IMR-90 (cell line): ENCODE measurements at regions not wholly inside any gene's neighbourhood (a gene's known extent, or its start where the extent isn't known, plus 50 kb on each side); places are given as distances from the start of the nearest gene placed in this dataset.
"Not testable (repeated sequence)": the region's sequence is repeated elsewhere in the genome, so short reads cannot be mapped to it uniquely, and the experiment has no call there.

Experiments
- ATAC-seq: fragments of 200-7000 bp; cut with Tn5 transposase; 2 replicates; pipeline ENCODE4 v1.9.1; 2020; ENCODE audit warnings: low read depth, mild to moderate bottlenecking, moderate library complexity
- BruUV-seq: library from RNA; stranded (reverse); fragments of 400-500 nt; replicated peaks from 2 replicates; lab custom pipeline; 2021; lab: Mats Ljungman, UMichigan
- CTCF ChIA-PET: fragments of 300-600 bp; formaldehyde crosslinking; extraction: SDS; loops from one replicate; lab custom pipeline; 2021; ENCODE audit warnings: antibody characterized with exemption; lab: Yijun Ruan, JAX
- POLR2A ChIA-PET: fragments of 300-600 bp; sonication (Branson Sonifier 250); formaldehyde crosslinking; loops from one replicate; lab custom pipeline; 2022; ENCODE audit warnings: antibody characterized with exemption; ENCODE audit not compliant: unreplicated experiment; lab: Charles Lee
- DNase-seq: peaks from one replicate; pipeline ENCODE4 v3.0.0; 2013
- H2AFZ ChIP-seq: replicated peaks from 2 replicates; pipeline ENCODE3; 2013; ENCODE audit warnings: low read length, mild to moderate bottlenecking; ENCODE audit not compliant: poor library complexity
- H2AK5ac ChIP-seq: 2 replicates; pipeline ENCODE4 v1.6.1; 2013; ENCODE audit warnings: low read depth, low read length, inconsistent platforms
- H2AK9ac ChIP-seq: replicated peaks from 2 replicates; pipeline ENCODE3; 2013; ENCODE audit warnings: mild to moderate bottlenecking, low read depth, low read length, moderate library complexity; ENCODE audit not compliant: poor library complexity
- H2BK120ac ChIP-seq: 2 replicates; pipeline ENCODE4 v1.6.1; 2013; ENCODE audit warnings: low read depth, low read length, inconsistent platforms
- H2BK15ac ChIP-seq: 3 replicates; pipeline ENCODE4 v1.6.1; 2013; ENCODE audit warnings: low read depth, low read length, inconsistent platforms
- H2BK20ac ChIP-seq: 2 replicates; pipeline ENCODE4 v1.6.1; 2013; ENCODE audit warnings: low read depth, mild to moderate bottlenecking, inconsistent platforms, low read length, moderate library complexity
- H2BK5ac ChIP-seq: 2 replicates; pipeline ENCODE4 v1.6.1; 2013; ENCODE audit warnings: mild to moderate bottlenecking, low read depth, low read length, inconsistent platforms; ENCODE audit not compliant: poor library complexity, severe bottlenecking
- H3K14ac ChIP-seq: replicated peaks from 2 replicates; pipeline ENCODE4 v1.6.1; 2013; ENCODE audit warnings: low read depth, low read length, inconsistent platforms
- H3K18ac ChIP-seq: 2 replicates; pipeline ENCODE4 v1.6.1; 2013; ENCODE audit warnings: low read depth, low read length, control low read depth
- H3K23ac ChIP-seq: 2 replicates; pipeline ENCODE4 v1.6.1; 2013; ENCODE audit warnings: low read depth, low read length, inconsistent platforms
- H3K27ac ChIP-seq: 2 replicates; pipeline ENCODE4 v1.5.1; 2013; ENCODE audit warnings: mild to moderate bottlenecking, control low read depth, low read length; ENCODE audit not compliant: insufficient read depth
- H3K27me3 ChIP-seq: 2 replicates; pipeline ENCODE4 v1.6.1; 2013; ENCODE audit warnings: low read length; ENCODE audit not compliant: control insufficient read depth, insufficient read depth
- H3K36me3 ChIP-seq: 2 replicates; pipeline ENCODE4 v1.6.1; 2013; ENCODE audit warnings: low read length, mixed read lengths; ENCODE audit not compliant: control insufficient read depth, insufficient read depth
- H3K4ac ChIP-seq: 2 replicates; pipeline ENCODE4 v1.6.1; 2013; ENCODE audit warnings: low read depth, low read length, inconsistent platforms
- H3K4me1 ChIP-seq: 2 replicates; pipeline ENCODE4 v1.6.1; 2013; ENCODE audit warnings: low read length, mixed read lengths; ENCODE audit not compliant: control insufficient read depth, insufficient read depth
- H3K4me2 ChIP-seq: 2 replicates; pipeline ENCODE4 v1.6.1; 2013; ENCODE audit warnings: low read depth, mild to moderate bottlenecking, control low read depth, low read length, moderate library complexity
- H3K4me3 ChIP-seq: 2 replicates; pipeline ENCODE4 v1.5.1; 2013; ENCODE audit warnings: low read depth, mild to moderate bottlenecking, control low read depth, low read length, moderate library complexity; ENCODE audit not compliant: insufficient read depth
- H3K56ac ChIP-seq: 2 replicates; pipeline ENCODE4 v1.6.1; 2013; ENCODE audit warnings: low read length, inconsistent platforms; ENCODE audit not compliant: insufficient read depth; ENCODE audit errors: extremely low read depth
- H3K79me1 ChIP-seq, 2 experiments: 2 replicates each; pipeline ENCODE4 v1.6.1; 2013; ENCODE audit warnings: low read length in 2 of 2, inconsistent platforms in 1 of 2, low read depth in 1 of 2
- H3K9ac ChIP-seq: 2 replicates; pipeline ENCODE4 v1.6.1; 2013; ENCODE audit warnings: low read depth, low read length, control low read depth
- H3K9me1 ChIP-seq: 2 replicates; pipeline ENCODE4 v1.6.1; 2013; ENCODE audit warnings: low read length, inconsistent platforms; ENCODE audit not compliant: insufficient read depth
- H3K9me3 ChIP-seq: 2 replicates; pipeline ENCODE4 v1.6.1; 2013; ENCODE audit warnings: low read length; ENCODE audit not compliant: control insufficient read depth, insufficient read depth
- H4K20me1 ChIP-seq: 2 replicates; pipeline ENCODE4 v1.6.1; 2013; ENCODE audit warnings: low read length, inconsistent platforms; ENCODE audit not compliant: insufficient read depth
- H4K5ac ChIP-seq: 2 replicates; pipeline ENCODE4 v1.6.1; 2013; ENCODE audit warnings: mild to moderate bottlenecking, low read depth, low read length, control low read depth
- H4K8ac ChIP-seq, 2 experiments: 2 replicates each; pipeline ENCODE4 v1.6.1; 2013; ENCODE audit warnings: low read depth in 2 of 2, low read length in 2 of 2, control low read depth in 1 of 2, inconsistent platforms in 1 of 2
- H4K91ac ChIP-seq: 2 replicates; pipeline ENCODE4 v1.6.1; 2013; ENCODE audit warnings: low read depth, low read length, inconsistent platforms; ENCODE audit not compliant: insufficient read depth
- BHLHE40 ChIP-seq: fragments of 150-350 bp; IDR thresholded peaks from 2 replicates; pipeline ENCODE4 v1.6.1; 2016; ENCODE audit warnings: mild to moderate bottlenecking, low read depth, low read length
- MAFK ChIP-seq: IDR thresholded peaks from 2 replicates; pipeline ENCODE4 v1.6.1; 2012; ENCODE audit warnings: low read depth, low read length, improper control_type of control experiment
- POLR2A ChIP-seq: IDR thresholded peaks from 2 replicates; pipeline ENCODE4 v1.6.1; 2012; ENCODE audit warnings: mild to moderate bottlenecking, low read depth, low read length
- RFX5 ChIP-seq: IDR thresholded peaks from 2 replicates; pipeline ENCODE4 v1.8.0; 2012; ENCODE audit warnings: low read depth, mild to moderate bottlenecking, low read length, moderate library complexity
- SMC3 ChIP-seq: fragments of 150-350 bp; IDR thresholded peaks from 2 replicates; pipeline ENCODE4 v1.6.1; 2016; ENCODE audit warnings: low read depth, mild to moderate bottlenecking, antibody characterized with exemption, low read length, moderate library complexity
- USF2 ChIP-seq: fragments of 150-350 bp; IDR thresholded peaks from 2 replicates; pipeline ENCODE4 v1.6.1; 2017; ENCODE audit warnings: mild to moderate bottlenecking, antibody characterized with exemption, low read length, low read depth
- WGBS, 2 experiments: methylation state at CpG; one replicate each; pipeline versions ENCODE4 v1.1.5 to v1.1.7; 2013; ENCODE audit warnings: missing lambda C conversion rate in 2 of 2; ENCODE audit not compliant: insufficient read length in 1 of 2; ENCODE audit errors: extremely low coverage in 2 of 2; 5-methylcytosine and 5-hydroxymethylcytosine counted together
- dilution Hi-C: fragments of 300-500 bp; cut with HindIII; formaldehyde crosslinking; loops from one replicate; pipeline ENCODE4 v1.14.3; 2018; ENCODE audit warnings: low sequenced_read_pairs; ENCODE audit not compliant: unreplicated experiment
- in situ Hi-C: fragments of 300-500 bp; cut with MboI; formaldehyde crosslinking; loops from 3 replicates; pipeline ENCODE4 v1.14.3; 2019; ENCODE audit warnings: low sequenced_read_pairs, inconsistent platforms, mixed read lengths
- intact Hi-C: fragments of 100-400 bp; cut with micrococcal nuclease; formaldehyde crosslinking; loops from 2 replicates; pipeline ENCODE4 v1.10.0; 2022
- TF ChIP-seq, protein P1 (sequence below): conservative IDR thresholded peaks from 2 replicates; pipeline ENCODE4 v1.5.1; 2012; ENCODE audit warnings: mild to moderate bottlenecking, low read depth, low read length, improper control_type of control experiment

- Histone ChIP-seq H3K36me3 (no peaks in the 10 kb centered on the region), H3K4me2 (no peak overlapping the region), H3K27me3 (no peaks in the 10 kb centered on the region), H3K23ac (no peak overlapping the region), H3K56ac (no peak overlapping the region), H4K20me1 (no peaks in the 10 kb centered on the region), H3K4ac (no peak overlapping the region), H2AFZ (no peak overlapping the region), H3K18ac (peak overlapping the region; percentile 20; the same call in 1 of the 2 replicates), H3K27ac (no peak overlapping the region), H2BK15ac (no peak overlapping the region), H4K8ac (no peak overlapping the region), H4K91ac (no peak overlapping the region; the same call in 1 of the 2 replicates), H3K4me1 (peaks cover 2% of the 10 kb centered on the region; the same call in 1 of the 2 replicates), H3K9me1 (peaks cover 4% of the 10 kb centered on the region; the same call in 1 of the 2 replicates), H3K79me1 (no peaks in the 10 kb centered on the region), H3K14ac (no peak overlapping the region), H2BK20ac (0 out of 2 replicates have a peak overlapping the region, but pooled peaks have one; percentile 1), H3K9me3 (no peaks in the 10 kb centered on the region), H4K5ac (no peak overlapping the region), H2BK5ac (no peak overlapping the region), H2BK120ac (no peak overlapping the region), H2AK9ac (no peak overlapping the region), H3K9ac (no peak overlapping the region), H3K4me3 (no peak overlapping the region), H2AK5ac (no peak overlapping the region)
- ChIA-PET CTCF (no interaction called here), POLR2A (no interaction called here)
- peak; percentile 18 for ATAC-seq
- DNase-seq = peak; percentile 41
- no TSS peak for BruUV-seq
- TF ChIP-seq BHLHE40 = no peak
- no peak for TF ChIP-seq USF2
- TF ChIP-seq RFX5 = no peak
- no peak for TF ChIP-seq SMC3
- TF ChIP-seq MAFK = no peak
- TF ChIP-seq POLR2A = no peak
- TF ChIP-seq, protein P1, sequence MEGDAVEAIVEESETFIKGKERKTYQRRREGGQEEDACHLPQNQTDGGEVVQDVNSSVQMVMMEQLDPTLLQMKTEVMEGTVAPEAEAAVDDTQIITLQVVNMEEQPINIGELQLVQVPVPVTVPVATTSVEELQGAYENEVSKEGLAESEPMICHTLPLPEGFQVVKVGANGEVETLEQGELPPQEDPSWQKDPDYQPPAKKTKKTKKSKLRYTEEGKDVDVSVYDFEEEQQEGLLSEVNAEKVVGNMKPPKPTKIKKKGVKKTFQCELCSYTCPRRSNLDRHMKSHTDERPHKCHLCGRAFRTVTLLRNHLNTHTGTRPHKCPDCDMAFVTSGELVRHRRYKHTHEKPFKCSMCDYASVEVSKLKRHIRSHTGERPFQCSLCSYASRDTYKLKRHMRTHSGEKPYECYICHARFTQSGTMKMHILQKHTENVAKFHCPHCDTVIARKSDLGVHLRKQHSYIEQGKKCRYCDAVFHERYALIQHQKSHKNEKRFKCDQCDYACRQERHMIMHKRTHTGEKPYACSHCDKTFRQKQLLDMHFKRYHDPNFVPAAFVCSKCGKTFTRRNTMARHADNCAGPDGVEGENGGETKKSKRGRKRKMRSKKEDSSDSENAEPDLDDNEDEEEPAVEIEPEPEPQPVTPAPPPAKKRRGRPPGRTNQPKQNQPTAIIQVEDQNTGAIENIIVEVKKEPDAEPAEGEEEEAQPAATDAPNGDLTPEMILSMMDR = no peak
- dilution Hi-C loops = no loop called here
- in situ Hi-C loops = no loop called here
- no CpG with 5 or more reads among the region's 1 CpG for WGBS, 2 experiments
- intact Hi-C loops = no loop called here
Observed at GRCh38 chr2:52340171-52340570, 1308.2 kb upstream of the NRXN1 start.

- H3K36me3 ChIP-seq, H4K20me1 ChIP-seq, H2AFZ ChIP-seq, DNase-seq, H3K56ac ChIP-seq, CTCF ChIA-PET, H3K27ac ChIP-seq, H3K4me3 ChIP-seq, intact Hi-C loops, H3K18ac ChIP-seq, H3K23ac ChIP-seq, H2AK5ac ChIP-seq, H2BK20ac ChIP-seq, ATAC-seq, in situ Hi-C loops, H2BK15ac ChIP-seq, POLR2A ChIA-PET, H3K14ac ChIP-seq, dilution Hi-C loops, H2AK9ac ChIP-seq, H4K91ac ChIP-seq, H3K27me3 ChIP-seq, H3K79me1 ChIP-seq, H4K8ac ChIP-seq, H3K9me3 ChIP-seq, H3K9me1 ChIP-seq, H3K9ac ChIP-seq, H2BK5ac ChIP-seq, H2BK120ac ChIP-seq, H3K4me1 ChIP-seq, BruUV-seq, H4K5ac ChIP-seq, H3K4me2 ChIP-seq, H3K4ac ChIP-seq: not testable (repeated sequence)
- WGBS, 2 experiments = no CpG with 5 or more reads among the region's 7 CpGs
Observed at GRCh38 chr2:52337786-52338185, 1305.9 kb upstream of the NRXN1 start.
